ENCODE measurements at regions not wholly inside any gene's neighbourhood (a gene's known extent, or its start where the extent isn't known, plus 50 kb on each side); places are given as distances from the start of the nearest gene placed in this dataset.
"Not testable (repeated sequence)": the region's sequence is repeated elsewhere in the genome, so short reads cannot be mapped to it uniquely, and the experiment has no call there.

GRCh38 chr1:171397851-171398469, 84.0 kb downstream of the FMO4 start:
- no peak for DNase-seq (ENCODE audit: low spot score)

- DNase-seq (ENCODE audit: low spot score) = no peak
Observed at GRCh38 chr1:171403393-171403792, 81.9 kb upstream of the PRRC2C start.

GRCh38 chr1:171405391-171405714, 80.0 kb upstream of the PRRC2C start:
- DNase-seq (ENCODE audit: low spot score) = no peak

GRCh38 chr1:171413557-171413956, 71.8 kb upstream of the PRRC2C start:
- DNase-seq (ENCODE audit: low spot score) = not testable (repeated sequence)

GRCh38 chr1:171418546-171418945, 66.8 kb upstream of the PRRC2C start:
- DNase-seq (ENCODE audit: low spot score) = no peak

GRCh38 chr1:171420810-171421209, 64.5 kb upstream of the PRRC2C start:
- DNase-seq (ENCODE audit: low spot score) = no peak

- no peak for DNase-seq (ENCODE audit: low spot score)
Observed at GRCh38 chr1:171421413-171422020, 63.8 kb upstream of the PRRC2C start.

GRCh38 chr1:171422511-171422910, 62.8 kb upstream of the PRRC2C start:
- no peak for DNase-seq (ENCODE audit: low spot score)

- no peak for DNase-seq (ENCODE audit: low spot score)
Observed at GRCh38 chr1:171424494-171424893, 60.8 kb upstream of the PRRC2C start.

- no peak for DNase-seq (ENCODE audit: low spot score)
Observed at GRCh38 chr1:171426645-171427044, 58.7 kb upstream of the PRRC2C start.

GRCh38 chr1:171427852-171428471, 57.4 kb upstream of the PRRC2C start:
- DNase-seq (ENCODE audit: low spot score) = peak; percentile 41

- no peak for DNase-seq (ENCODE audit: low spot score)
Observed at GRCh38 chr1:171429137-171429536, 56.2 kb upstream of the PRRC2C start.

GRCh38 chr1:171431994-171432393, 53.3 kb upstream of the PRRC2C start:
- no peak for DNase-seq (ENCODE audit: low spot score)

GRCh38 chr1:171432473-171432872, 52.9 kb upstream of the PRRC2C start:
- no peak for DNase-seq (ENCODE audit: low spot score)

- no peak for DNase-seq (ENCODE audit: low spot score)
Observed at GRCh38 chr1:171433451-171433850, 51.9 kb upstream of the PRRC2C start.

GRCh38 chr1:171434717-171435346, 50.5 kb upstream of the PRRC2C start:
- no peak for DNase-seq (ENCODE audit: low spot score)
